ENCODE measurements at regions not wholly inside any gene's neighbourhood (a gene's known extent, or its start where the extent isn't known, plus 50 kb on each side); places are given as distances from the start of the nearest gene placed in this dataset.
"Not testable (repeated sequence)": the region's sequence is repeated elsewhere in the genome, so short reads cannot be mapped to it uniquely, and the experiment has no call there.

- no peaks in the 10 kb centered on the region for H3K36me3 ChIP-seq
- intact Hi-C loops (cut with DNase I; ENCODE audit: low total_unique reads) = loop anchor here (10.0 kb wide), 1 partner anchor 160 kb away; the partner anchor contains the start of gene CEMIP2
- no peaks in the 10 kb centered on the region for H3K4me1 ChIP-seq
- no peaks in the 10 kb centered on the region for H3K9me3 ChIP-seq
- TF ChIP-seq, protein P1, sequence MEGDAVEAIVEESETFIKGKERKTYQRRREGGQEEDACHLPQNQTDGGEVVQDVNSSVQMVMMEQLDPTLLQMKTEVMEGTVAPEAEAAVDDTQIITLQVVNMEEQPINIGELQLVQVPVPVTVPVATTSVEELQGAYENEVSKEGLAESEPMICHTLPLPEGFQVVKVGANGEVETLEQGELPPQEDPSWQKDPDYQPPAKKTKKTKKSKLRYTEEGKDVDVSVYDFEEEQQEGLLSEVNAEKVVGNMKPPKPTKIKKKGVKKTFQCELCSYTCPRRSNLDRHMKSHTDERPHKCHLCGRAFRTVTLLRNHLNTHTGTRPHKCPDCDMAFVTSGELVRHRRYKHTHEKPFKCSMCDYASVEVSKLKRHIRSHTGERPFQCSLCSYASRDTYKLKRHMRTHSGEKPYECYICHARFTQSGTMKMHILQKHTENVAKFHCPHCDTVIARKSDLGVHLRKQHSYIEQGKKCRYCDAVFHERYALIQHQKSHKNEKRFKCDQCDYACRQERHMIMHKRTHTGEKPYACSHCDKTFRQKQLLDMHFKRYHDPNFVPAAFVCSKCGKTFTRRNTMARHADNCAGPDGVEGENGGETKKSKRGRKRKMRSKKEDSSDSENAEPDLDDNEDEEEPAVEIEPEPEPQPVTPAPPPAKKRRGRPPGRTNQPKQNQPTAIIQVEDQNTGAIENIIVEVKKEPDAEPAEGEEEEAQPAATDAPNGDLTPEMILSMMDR (IDR thresholded peaks at IDR 0.05) = peak; percentile 42 to 50
- H3K4me3 ChIP-seq = no peak overlapping the region
- no peaks in the 10 kb centered on the region for H3K27me3 ChIP-seq
- no peak overlapping the region for H3K27ac ChIP-seq
- DNase-seq = peak; percentile 65 to 74
Observed at GRCh38 chr9:71604197-71605063, 163.9 kb downstream of the CEMIP2 start.

GRCh38 chr9:71602652-71603051 lies 165.7 kb downstream of the CEMIP2 start:
- Histone ChIP-seq H3K36me3 (no peaks in the 10 kb centered on the region), H3K27me3 (no peaks in the 10 kb centered on the region), H3K27ac (no peak overlapping the region), H3K4me3 (no peak overlapping the region), H3K4me1 (no peaks in the 10 kb centered on the region), H3K9me3 (no peaks in the 10 kb centered on the region)
- DNase-seq = no peak
- TF ChIP-seq, protein P1 (IDR thresholded peaks at IDR 0.05) = no peak
- intact Hi-C loops (cut with DNase I; ENCODE audit: low total_unique reads) = loop anchor here (10.0 kb wide), 1 partner anchor 162 kb away; the partner anchor contains the start of gene CEMIP2

- H3K4me3 ChIP-seq; H3K4me1 ChIP-seq; H3K36me3 ChIP-seq; H3K9me3 ChIP-seq; DNase-seq; H3K27ac ChIP-seq; intact Hi-C loops (cut with DNase I; ENCODE audit: low total_unique reads); H3K27me3 ChIP-seq: not testable (repeated sequence)
Observed at GRCh38 chr9:71595762-71596161, 172.6 kb downstream of the CEMIP2 start.

- intact Hi-C loops (cut with DNase I; ENCODE audit: low total_unique reads) = no loop called here
- H3K27me3 ChIP-seq = no peaks in the 10 kb centered on the region
- no peak for DNase-seq
- H3K4me3 ChIP-seq = no peak overlapping the region
- H3K36me3 ChIP-seq = no peaks in the 10 kb centered on the region
- no peaks in the 10 kb centered on the region for H3K4me1 ChIP-seq
- TF ChIP-seq, protein P1 (IDR thresholded peaks at IDR 0.05) = no peak
- no peak overlapping the region for H3K27ac ChIP-seq
- H3K9me3 ChIP-seq = no peaks in the 10 kb centered on the region
Observed at GRCh38 chr9:71594541-71594940, 173.8 kb downstream of the CEMIP2 start.

GRCh38 chr9:71592400-71592799 lies 175.9 kb downstream of the CEMIP2 start:
- Histone ChIP-seq H3K27me3 (no peaks in the 10 kb centered on the region), H3K9me3 (no peaks in the 10 kb centered on the region), H3K36me3 (no peaks in the 10 kb centered on the region), H3K4me3 (no peak overlapping the region), H3K4me1 (no peaks in the 10 kb centered on the region), H3K27ac (no peak overlapping the region)
- DNase-seq = no peak
- intact Hi-C loops (cut with DNase I; ENCODE audit: low total_unique reads) = no loop called here
- TF ChIP-seq, protein P1 (IDR thresholded peaks at IDR 0.05) = no peak

DNA sequence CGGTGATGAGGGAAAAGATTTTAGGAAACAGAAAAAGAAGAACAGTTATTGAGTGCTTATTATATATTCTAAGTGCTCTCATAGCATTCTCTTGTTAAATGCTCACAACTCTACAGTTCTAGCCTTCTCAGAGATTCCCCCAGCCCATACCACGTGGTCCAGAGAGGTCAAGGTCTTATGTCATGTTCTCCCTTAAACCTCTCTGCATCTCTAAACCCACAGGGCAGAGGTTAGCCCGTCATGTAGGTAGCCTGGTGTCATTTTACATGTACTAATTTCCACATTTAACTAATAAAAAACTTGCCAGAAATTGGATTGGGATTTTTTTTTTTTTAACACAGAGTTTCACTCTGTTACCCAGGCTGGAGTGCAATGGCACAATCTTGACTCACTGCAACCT lies 178.0 kb downstream of the CEMIP2 start:
- Histone ChIP-seq H3K36me3 (no peaks in the 10 kb centered on the region), H3K4me3 (no peak overlapping the region), H3K27me3 (no peaks in the 10 kb centered on the region), H3K4me1 (no peaks in the 10 kb centered on the region), H3K9me3 (no peaks in the 10 kb centered on the region), H3K27ac (no peak overlapping the region)
- intact Hi-C loops (cut with DNase I; ENCODE audit: low total_unique reads) = no loop called here
- no peak for DNase-seq
- TF ChIP-seq, protein P1 (IDR thresholded peaks at IDR 0.05) = no peak
